H1 (cell line): ENCODE measurements at regions not wholly inside any gene's neighbourhood (a gene's known extent, or its start where the extent isn't known, plus 50 kb on each side); places are given as distances from the start of the nearest gene placed in this dataset.

ENCODE experiments used
- ASH2L ChIP-seq: fragments of 200-600, 300-600 bp; sonication (generic); IDR thresholded peaks from one replicate; pipeline ENCODE4 v1.7.1; 2017; ENCODE audit warnings: low read length
- POLR2A ChIP-seq, 2 experiments: IDR thresholded peaks; 1 replicate in 1 of 2; 2 replicates in 1 of 2; pipeline ENCODE4 v1.6.1; 2011; ENCODE audit warnings: low read depth in 2 of 2, low read length in 2 of 2, mild to moderate bottlenecking in 2 of 2; ENCODE audit errors: control extremely low read depth in 1 of 2
- YY1 ChIP-seq: IDR thresholded peaks from 2 replicates; pipeline ENCODE4 v1.6.1; 2011; ENCODE audit warnings: low read depth, mild to moderate bottlenecking, low read length
- TF ChIP-seq, protein P1 (sequence below), 3 experiments: IDR thresholded peaks; 1 replicate in 2 of 3; 2 replicates in 1 of 3; pipeline versions ENCODE4 v1.5.1 to v1.6.1; 2011; ENCODE audit warnings: low read length in 3 of 3, mild to moderate bottlenecking in 3 of 3, inconsistent platforms in 2 of 3, low read depth in 1 of 3, moderate library complexity in 1 of 3; ENCODE audit not compliant: insufficient read depth in 1 of 3; ENCODE audit errors: control extremely low read depth in 1 of 3
- TF ChIP-seq, protein P2 (sequence below): IDR thresholded peaks from 2 replicates; pipeline ENCODE4 v1.6.1; 2012; ENCODE audit warnings: inconsistent platforms

DNA sequence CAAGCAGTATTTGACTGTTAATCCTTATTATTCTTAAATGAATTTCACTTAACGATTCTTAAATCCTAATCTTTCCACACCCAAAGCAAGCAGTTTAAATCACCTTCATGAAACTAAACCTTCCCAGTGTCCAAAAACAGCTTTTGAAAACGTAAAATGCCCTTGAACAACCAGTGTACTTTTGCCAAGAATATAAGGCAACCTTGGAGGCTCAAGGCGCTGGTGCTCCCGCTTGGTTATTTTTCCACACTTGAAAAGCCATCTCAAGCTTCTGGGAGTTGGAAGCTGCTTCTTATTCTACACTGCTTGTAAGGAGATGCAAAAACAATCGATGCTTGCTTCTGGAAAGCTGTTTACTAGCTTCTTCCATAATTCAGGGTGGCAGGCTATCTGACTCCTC is 625.7 kb downstream of the HTR1B start:
- TF ChIP-seq, protein P1, sequence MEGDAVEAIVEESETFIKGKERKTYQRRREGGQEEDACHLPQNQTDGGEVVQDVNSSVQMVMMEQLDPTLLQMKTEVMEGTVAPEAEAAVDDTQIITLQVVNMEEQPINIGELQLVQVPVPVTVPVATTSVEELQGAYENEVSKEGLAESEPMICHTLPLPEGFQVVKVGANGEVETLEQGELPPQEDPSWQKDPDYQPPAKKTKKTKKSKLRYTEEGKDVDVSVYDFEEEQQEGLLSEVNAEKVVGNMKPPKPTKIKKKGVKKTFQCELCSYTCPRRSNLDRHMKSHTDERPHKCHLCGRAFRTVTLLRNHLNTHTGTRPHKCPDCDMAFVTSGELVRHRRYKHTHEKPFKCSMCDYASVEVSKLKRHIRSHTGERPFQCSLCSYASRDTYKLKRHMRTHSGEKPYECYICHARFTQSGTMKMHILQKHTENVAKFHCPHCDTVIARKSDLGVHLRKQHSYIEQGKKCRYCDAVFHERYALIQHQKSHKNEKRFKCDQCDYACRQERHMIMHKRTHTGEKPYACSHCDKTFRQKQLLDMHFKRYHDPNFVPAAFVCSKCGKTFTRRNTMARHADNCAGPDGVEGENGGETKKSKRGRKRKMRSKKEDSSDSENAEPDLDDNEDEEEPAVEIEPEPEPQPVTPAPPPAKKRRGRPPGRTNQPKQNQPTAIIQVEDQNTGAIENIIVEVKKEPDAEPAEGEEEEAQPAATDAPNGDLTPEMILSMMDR (IDR thresholded peaks at IDR 0.05; ENCODE audit: control extremely low read depth in 1 of 3, insufficient read depth in 1 of 3, low read depth in 1 of 3, low read length in 3 of 3): no peak
- TF ChIP-seq ASH2L (no peak), YY1 (no peak), POLR2A (IDR thresholded peaks at IDR 0.05; ENCODE audit: control extremely low read depth in 1 of 2, low read depth in 2 of 2, low read length in 2 of 2) (no peak)
- TF ChIP-seq, protein P2, sequence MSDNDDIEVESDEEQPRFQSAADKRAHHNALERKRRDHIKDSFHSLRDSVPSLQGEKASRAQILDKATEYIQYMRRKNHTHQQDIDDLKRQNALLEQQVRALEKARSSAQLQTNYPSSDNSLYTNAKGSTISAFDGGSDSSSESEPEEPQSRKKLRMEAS: no peak
